ENCODE measurements at regions not wholly inside any gene's neighbourhood (a gene's known extent, or its start where the extent isn't known, plus 50 kb on each side); places are given as distances from the start of the nearest gene placed in this dataset.

DNA sequence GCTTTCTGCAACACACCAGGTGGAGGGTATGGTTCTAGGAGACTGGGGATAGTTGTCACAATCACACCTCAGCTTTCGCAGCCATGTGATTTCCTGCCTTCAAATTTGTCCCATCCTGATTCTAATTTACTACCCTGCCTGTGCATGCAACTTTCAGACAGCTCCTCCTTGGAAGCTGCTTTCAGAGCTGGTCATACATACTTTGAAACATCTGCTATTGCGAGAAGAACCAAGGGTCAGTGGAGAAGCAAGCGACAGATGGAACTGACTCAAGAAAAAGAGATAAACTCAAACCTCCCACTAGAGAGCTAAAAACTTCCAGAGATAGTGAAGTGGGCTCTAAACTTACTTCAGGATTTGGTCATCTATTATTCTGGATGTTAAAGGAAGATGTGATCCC, 381.7 kb upstream of the FGF13 start:
- no peak for ATAC-seq
- POLR2A ChIA-PET, result no interaction called here
- TF ChIP-seq NR2C2 (CRISPR knock-in tag; IDR thresholded peaks at IDR 0.05), result no peak
- TF ChIP-seq, protein P1, sequence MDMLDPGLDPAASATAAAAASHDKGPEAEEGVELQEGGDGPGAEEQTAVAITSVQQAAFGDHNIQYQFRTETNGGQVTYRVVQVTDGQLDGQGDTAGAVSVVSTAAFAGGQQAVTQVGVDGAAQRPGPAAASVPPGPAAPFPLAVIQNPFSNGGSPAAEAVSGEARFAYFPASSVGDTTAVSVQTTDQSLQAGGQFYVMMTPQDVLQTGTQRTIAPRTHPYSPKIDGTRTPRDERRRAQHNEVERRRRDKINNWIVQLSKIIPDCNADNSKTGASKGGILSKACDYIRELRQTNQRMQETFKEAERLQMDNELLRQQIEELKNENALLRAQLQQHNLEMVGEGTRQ (CRISPR knock-in tag; IDR thresholded peaks at IDR 0.05), result no peak
- Mint-ChIP-seq H3K27ac (no peak overlapping the region), H3K36me3 (no peaks in the 10 kb centered on the region), H3K4me3 (no peak overlapping the region), H3K4me1 (no peaks in the 10 kb centered on the region), H3K9me3 (no peaks in the 10 kb centered on the region), H3K27me3 (ENCODE audit: low read depth) (no peaks in the 10 kb centered on the region)
- CTCF ChIA-PET, result no interaction called here
- DNase-seq (ENCODE audit: low spot score), result no peak

DNA sequence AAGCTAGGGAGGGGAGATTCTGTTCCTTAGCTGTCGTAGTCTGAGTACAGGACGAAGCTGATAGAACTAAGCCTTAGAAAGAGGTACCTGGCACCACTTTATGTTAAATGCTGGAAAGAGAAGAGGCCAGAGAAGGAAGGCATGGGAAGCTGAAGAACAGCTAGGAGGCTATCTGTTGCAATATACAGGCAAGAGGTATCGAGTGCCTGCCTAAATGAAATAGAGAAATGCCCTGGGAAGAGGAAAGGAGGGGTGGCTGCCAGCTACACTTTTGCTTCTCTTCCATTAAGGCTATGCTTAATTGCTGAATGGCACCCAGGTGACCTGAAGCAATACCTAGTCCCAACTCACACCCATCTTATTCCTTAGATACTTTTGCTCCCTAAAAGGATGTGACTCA, 380.4 kb upstream of the FGF13 start:
- Mint-ChIP-seq H3K27me3 (ENCODE audit: low read depth) (no peaks in the 10 kb centered on the region), H3K4me3 (no peak overlapping the region), H3K9me3 (no peaks in the 10 kb centered on the region), H3K27ac (no peak overlapping the region), H3K36me3 (no peaks in the 10 kb centered on the region), H3K4me1 (no peaks in the 10 kb centered on the region)
- ChIA-PET CTCF (no interaction called here), POLR2A (no interaction called here)
- TF ChIP-seq SP1 (CRISPR knock-in tag; conservative IDR thresholded peaks at IDR 0.05) (no peak), NFATC4 (CRISPR knock-in tag; IDR thresholded peaks at IDR 0.05) (no peak)
- TF ChIP-seq, protein P2, sequence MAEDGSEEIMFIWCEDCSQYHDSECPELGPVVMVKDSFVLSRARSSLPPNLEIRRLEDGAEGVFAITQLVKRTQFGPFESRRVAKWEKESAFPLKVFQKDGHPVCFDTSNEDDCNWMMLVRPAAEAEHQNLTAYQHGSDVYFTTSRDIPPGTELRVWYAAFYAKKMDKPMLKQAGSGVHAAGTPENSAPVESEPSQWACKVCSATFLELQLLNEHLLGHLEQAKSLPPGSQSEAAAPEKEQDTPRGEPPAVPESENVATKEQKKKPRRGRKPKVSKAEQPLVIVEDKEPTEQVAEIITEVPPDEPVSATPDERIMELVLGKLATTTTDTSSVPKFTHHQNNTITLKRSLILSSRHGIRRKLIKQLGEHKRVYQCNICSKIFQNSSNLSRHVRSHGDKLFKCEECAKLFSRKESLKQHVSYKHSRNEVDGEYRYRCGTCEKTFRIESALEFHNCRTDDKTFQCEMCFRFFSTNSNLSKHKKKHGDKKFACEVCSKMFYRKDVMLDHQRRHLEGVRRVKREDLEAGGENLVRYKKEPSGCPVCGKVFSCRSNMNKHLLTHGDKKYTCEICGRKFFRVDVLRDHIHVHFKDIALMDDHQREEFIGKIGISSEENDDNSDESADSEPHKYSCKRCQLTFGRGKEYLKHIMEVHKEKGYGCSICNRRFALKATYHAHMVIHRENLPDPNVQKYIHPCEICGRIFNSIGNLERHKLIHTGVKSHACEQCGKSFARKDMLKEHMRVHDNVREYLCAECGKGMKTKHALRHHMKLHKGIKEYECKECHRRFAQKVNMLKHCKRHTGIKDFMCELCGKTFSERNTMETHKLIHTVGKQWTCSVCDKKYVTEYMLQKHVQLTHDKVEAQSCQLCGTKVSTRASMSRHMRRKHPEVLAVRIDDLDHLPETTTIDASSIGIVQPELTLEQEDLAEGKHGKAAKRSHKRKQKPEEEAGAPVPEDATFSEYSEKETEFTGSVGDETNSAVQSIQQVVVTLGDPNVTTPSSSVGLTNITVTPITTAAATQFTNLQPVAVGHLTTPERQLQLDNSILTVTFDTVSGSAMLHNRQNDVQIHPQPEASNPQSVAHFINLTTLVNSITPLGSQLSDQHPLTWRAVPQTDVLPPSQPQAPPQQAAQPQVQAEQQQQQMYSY (CRISPR knock-in tag; IDR thresholded peaks at IDR 0.05), result no peak
- TF ChIP-seq, protein P3, sequence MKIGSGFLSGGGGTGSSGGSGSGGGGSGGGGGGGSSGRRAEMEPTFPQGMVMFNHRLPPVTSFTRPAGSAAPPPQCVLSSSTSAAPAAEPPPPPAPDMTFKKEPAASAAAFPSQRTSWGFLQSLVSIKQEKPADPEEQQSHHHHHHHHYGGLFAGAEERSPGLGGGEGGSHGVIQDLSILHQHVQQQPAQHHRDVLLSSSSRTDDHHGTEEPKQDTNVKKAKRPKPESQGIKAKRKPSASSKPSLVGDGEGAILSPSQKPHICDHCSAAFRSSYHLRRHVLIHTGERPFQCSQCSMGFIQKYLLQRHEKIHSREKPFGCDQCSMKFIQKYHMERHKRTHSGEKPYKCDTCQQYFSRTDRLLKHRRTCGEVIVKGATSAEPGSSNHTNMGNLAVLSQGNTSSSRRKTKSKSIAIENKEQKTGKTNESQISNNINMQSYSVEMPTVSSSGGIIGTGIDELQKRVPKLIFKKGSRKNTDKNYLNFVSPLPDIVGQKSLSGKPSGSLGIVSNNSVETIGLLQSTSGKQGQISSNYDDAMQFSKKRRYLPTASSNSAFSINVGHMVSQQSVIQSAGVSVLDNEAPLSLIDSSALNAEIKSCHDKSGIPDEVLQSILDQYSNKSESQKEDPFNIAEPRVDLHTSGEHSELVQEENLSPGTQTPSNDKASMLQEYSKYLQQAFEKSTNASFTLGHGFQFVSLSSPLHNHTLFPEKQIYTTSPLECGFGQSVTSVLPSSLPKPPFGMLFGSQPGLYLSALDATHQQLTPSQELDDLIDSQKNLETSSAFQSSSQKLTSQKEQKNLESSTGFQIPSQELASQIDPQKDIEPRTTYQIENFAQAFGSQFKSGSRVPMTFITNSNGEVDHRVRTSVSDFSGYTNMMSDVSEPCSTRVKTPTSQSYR (CRISPR knock-in tag; IDR thresholded peaks at IDR 0.05), result no peak
- TF ChIP-seq, protein P4, sequence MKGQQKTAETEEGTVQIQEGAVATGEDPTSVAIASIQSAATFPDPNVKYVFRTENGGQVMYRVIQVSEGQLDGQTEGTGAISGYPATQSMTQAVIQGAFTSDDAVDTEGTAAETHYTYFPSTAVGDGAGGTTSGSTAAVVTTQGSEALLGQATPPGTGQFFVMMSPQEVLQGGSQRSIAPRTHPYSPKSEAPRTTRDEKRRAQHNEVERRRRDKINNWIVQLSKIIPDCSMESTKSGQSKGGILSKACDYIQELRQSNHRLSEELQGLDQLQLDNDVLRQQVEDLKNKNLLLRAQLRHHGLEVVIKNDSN (CRISPR knock-in tag; IDR thresholded peaks at IDR 0.05), result no peak
- DNase-seq (ENCODE audit: low spot score) (no peak), ATAC-seq (no peak)

DNA sequence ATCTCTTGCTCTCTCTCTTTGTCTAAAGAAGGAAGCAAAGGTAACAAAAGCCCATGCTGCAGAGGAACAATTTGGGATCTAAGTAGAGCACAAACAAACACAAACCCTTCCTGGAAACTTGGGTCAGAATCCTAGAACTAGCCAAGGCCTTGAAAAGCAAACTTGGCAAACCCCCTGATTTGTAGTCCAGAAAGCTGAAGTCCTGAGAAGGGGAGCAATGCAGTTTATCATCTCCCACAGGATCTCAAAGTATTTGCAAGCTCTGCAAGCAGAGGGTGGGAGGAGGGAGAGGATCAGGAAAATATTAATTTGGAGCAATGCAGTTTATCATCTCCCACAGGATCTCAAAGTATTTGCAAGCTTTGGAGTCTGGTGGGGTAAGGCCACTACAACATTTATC, 379.5 kb upstream of the FGF13 start:
- no peaks in the 10 kb centered on the region for H3K36me3 Mint-ChIP-seq
- no peaks in the 10 kb centered on the region for H3K27me3 Mint-ChIP-seq (ENCODE audit: low read depth)
- no peak overlapping the region for H3K27ac Mint-ChIP-seq
- no peaks in the 10 kb centered on the region for H3K4me1 Mint-ChIP-seq
- DNase-seq (ENCODE audit: low spot score) (no peak), ATAC-seq (no peak)
- no peak overlapping the region for H3K4me3 Mint-ChIP-seq
- ChIA-PET POLR2A (no interaction called here), CTCF (no interaction called here)
- H3K9me3 Mint-ChIP-seq, result no peaks in the 10 kb centered on the region
- no peak for TF ChIP-seq FOXJ3 (CRISPR knock-in tag; IDR thresholded peaks at IDR 0.05; ENCODE audit: borderline replicate concordance)
- TF ChIP-seq NR3C1 (CRISPR knock-in tag; conservative IDR thresholded peaks at IDR 0.05; ENCODE audit: low read depth), result no peak
- TF ChIP-seq ZNF671 (CRISPR knock-in tag; IDR thresholded peaks at IDR 0.05), result no peak
- TF ChIP-seq MXD4 (CRISPR knock-in tag; IDR thresholded peaks at IDR 0.05; ENCODE audit: borderline replicate concordance), result no peak
- TF ChIP-seq, protein P4 (CRISPR knock-in tag; IDR thresholded peaks at IDR 0.05), result no peak
- TF ChIP-seq, protein P5, sequence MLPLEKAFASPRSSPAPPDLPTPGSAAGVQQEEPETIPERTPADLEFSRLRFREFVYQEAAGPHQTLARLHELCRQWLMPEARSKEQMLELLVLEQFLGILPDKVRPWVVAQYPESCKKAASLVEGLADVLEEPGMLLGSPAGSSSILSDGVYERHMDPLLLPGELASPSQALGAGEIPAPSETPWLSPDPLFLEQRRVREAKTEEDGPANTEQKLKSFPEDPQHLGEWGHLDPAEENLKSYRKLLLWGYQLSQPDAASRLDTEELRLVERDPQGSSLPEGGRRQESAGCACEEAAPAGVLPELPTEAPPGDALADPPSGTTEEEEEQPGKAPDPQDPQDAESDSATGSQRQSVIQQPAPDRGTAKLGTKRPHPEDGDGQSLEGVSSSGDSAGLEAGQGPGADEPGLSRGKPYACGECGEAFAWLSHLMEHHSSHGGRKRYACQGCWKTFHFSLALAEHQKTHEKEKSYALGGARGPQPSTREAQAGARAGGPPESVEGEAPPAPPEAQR (CRISPR knock-in tag; IDR thresholded peaks at IDR 0.05), result no peak
- TF ChIP-seq, protein P6, sequence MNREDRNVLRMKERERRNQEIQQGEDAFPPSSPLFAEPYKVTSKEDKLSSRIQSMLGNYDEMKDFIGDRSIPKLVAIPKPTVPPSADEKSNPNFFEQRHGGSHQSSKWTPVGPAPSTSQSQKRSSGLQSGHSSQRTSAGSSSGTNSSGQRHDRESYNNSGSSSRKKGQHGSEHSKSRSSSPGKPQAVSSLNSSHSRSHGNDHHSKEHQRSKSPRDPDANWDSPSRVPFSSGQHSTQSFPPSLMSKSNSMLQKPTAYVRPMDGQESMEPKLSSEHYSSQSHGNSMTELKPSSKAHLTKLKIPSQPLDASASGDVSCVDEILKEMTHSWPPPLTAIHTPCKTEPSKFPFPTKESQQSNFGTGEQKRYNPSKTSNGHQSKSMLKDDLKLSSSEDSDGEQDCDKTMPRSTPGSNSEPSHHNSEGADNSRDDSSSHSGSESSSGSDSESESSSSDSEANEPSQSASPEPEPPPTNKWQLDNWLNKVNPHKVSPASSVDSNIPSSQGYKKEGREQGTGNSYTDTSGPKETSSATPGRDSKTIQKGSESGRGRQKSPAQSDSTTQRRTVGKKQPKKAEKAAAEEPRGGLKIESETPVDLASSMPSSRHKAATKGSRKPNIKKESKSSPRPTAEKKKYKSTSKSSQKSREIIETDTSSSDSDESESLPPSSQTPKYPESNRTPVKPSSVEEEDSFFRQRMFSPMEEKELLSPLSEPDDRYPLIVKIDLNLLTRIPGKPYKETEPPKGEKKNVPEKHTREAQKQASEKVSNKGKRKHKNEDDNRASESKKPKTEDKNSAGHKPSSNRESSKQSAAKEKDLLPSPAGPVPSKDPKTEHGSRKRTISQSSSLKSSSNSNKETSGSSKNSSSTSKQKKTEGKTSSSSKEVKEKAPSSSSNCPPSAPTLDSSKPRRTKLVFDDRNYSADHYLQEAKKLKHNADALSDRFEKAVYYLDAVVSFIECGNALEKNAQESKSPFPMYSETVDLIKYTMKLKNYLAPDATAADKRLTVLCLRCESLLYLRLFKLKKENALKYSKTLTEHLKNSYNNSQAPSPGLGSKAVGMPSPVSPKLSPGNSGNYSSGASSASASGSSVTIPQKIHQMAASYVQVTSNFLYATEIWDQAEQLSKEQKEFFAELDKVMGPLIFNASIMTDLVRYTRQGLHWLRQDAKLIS (CRISPR knock-in tag; IDR thresholded peaks at IDR 0.05; ENCODE audit: borderline replicate concordance), result no peak
- TF ChIP-seq NFE2L1 (CRISPR knock-in tag; IDR thresholded peaks at IDR 0.05), result no peak
- no peak for TF ChIP-seq SMAD3 (CRISPR knock-in tag; IDR thresholded peaks at IDR 0.05; ENCODE audit: borderline replicate concordance)
- TF ChIP-seq, protein P7, sequence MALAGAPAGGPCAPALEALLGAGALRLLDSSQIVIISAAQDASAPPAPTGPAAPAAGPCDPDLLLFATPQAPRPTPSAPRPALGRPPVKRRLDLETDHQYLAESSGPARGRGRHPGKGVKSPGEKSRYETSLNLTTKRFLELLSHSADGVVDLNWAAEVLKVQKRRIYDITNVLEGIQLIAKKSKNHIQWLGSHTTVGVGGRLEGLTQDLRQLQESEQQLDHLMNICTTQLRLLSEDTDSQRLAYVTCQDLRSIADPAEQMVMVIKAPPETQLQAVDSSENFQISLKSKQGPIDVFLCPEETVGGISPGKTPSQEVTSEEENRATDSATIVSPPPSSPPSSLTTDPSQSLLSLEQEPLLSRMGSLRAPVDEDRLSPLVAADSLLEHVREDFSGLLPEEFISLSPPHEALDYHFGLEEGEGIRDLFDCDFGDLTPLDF (CRISPR knock-in tag; IDR thresholded peaks at IDR 0.05), result no peak
- TF ChIP-seq GABPB1 (CRISPR knock-in tag; IDR thresholded peaks at IDR 0.05), result no peak

Data from WTC11 (cell line).